GM12873 (cell line): ENCODE measurements at regions not wholly inside any gene's neighbourhood (a gene's known extent, or its start where the extent isn't known, plus 50 kb on each side); places are given as distances from the start of the nearest gene placed in this dataset.

ENCODE experiments used
- CTCF ChIP-seq: IDR thresholded peaks from 2 replicates; pipeline ENCODE4 v1.5.1; 2012; ENCODE audit warnings: low read depth, mild to moderate bottlenecking, moderate library complexity, low read length, control low read depth; ENCODE audit not compliant: insufficient read depth; ENCODE audit errors: missing control alignments

- no peak for TF ChIP-seq CTCF
Observed at GRCh38 chr14:38113546-38113945, 94.2 kb upstream of the SSTR1 start.

- TF ChIP-seq CTCF, result no peak
Observed at GRCh38 chr14:38116895-38117294, 90.8 kb upstream of the SSTR1 start.

GRCh38 chr14:38120109-38120508 lies 87.6 kb upstream of the SSTR1 start:
- no peak for TF ChIP-seq CTCF

DNA sequence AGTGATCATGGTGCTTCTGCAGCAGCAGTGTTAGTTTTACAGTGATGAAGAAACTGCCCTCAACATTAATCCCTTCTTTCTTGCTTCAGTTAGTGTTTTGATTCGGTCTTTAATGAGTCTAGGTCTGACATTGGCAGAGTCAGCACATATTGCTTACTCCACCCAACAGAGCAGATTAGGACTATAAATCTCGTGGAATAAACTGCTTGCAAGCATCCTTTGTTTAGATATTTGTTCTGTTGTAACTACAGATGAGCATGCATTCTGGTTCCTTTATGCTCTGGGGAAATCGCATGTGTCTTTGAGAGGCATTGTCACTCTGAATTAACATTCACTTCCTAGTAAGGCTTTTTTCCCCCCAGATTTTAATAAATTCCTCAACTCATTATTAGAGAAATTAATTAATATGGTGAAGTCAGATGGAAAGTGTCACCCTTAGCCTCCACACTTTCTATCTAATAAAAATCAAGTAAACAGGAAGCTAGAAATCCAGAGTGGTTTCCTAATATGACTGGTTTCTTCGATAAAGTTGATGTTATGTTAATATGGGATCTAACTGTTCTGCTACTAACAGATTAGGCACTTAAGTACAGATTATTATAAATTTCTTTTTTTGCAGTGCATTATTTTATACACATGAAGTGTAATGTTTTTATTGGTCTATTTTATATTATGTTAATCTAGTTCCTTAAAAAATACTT lies 86.2 kb upstream of the SSTR1 start:
- no peak for TF ChIP-seq CTCF

DNA sequence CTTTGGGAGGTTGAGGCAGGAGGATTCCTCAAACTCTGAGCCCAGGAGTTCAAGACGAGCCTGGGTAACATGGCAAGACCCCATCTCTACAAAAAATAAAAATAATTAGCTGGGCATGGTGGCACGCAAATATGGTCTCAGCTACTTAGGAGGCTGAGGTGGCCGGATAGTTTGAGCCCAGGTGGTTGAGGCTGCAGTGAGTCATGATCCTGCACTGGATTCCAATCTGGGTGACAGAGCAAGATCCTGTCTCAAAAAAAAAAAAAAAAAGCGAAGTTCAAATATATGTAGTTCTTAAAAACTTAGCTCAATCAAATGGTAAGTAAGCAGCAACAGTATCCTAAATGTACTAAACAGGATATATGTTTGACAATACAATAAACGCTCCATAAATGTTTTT lies 85.5 kb upstream of the SSTR1 start:
- TF ChIP-seq CTCF, result no peak

- no peak for TF ChIP-seq CTCF
Observed at GRCh38 chr14:38124506-38124905, 83.2 kb upstream of the SSTR1 start.

DNA sequence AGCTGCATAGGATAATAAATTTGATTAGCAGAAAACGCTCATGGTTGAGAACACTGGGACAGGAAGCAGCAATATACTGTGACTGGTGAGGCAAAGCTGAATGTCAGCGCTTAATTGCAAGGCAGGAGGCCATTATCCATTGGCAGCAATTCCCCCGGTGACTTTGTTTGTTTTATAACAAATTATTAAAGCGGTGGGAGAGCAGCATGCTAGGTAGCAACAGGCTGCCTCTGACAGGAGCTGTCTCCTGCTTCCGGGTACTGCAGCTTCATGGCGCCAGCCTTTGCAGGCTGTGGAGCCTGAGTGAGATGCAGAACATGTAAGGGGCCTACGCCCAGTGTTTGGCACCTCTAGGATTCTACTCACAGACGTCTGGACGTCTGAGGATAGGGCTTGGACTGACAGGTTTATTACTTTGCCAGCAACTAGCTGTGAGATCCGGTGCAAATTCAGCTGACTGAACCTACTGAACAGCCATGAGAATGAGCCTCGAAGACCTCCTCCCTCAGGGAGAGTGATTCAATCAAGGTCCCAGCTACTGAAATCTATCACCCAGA lies 82.1 kb upstream of the SSTR1 start:
- no peak for TF ChIP-seq CTCF
